IPS-18c (cell line): ENCODE measurements at regions not wholly inside any gene's neighbourhood (a gene's known extent, or its start where the extent isn't known, plus 50 kb on each side); places are given as distances from the start of the nearest gene placed in this dataset.
"Not testable (repeated sequence)": the region's sequence is repeated elsewhere in the genome, so short reads cannot be mapped to it uniquely, and the experiment has no call there.

Experiments used
- H3K4me3 ChIP-seq: 2 replicates; pipeline ENCODE4 v1.7.0; 2013; ENCODE audit warnings: low read depth, mild to moderate bottlenecking, low read length, moderate library complexity; ENCODE audit not compliant: insufficient read depth
- H3K9me3 ChIP-seq: one replicate; pipeline ENCODE4 v1.6.1; 2013; ENCODE audit warnings: mild to moderate bottlenecking, low read length, moderate library complexity; ENCODE audit not compliant: control insufficient read depth, insufficient read depth

DNA sequence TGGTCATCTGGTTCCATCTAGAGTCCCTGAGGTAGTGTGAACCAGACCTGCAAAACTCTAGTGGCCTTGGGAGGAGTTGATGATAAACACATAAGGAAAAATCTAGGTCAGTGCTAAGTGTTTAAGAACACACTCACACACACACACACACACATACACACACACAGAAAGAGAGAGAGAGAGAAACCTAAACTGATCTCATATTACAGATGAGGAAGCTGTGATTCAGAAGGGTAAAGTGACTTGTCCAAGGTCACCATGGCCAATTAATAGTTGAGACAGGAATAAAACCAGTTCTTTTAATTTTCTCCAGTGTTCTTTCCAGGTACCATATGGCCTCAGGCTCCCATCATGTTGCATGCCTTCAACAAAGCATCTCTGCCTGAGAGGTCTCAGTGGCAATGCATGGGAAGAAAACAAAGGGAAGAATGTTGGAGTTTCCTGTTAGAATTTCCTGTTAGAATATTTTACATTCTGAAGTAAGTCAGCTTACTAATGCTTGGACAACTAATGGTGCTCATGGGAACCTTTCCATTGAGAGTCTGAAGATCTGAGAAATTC is 77.3 kb upstream of the TSPAN2 start:
- no peak overlapping the region for H3K4me3 ChIP-seq

GRCh38 chr1:115165776-115166175 is 76.5 kb upstream of the TSPAN2 start:
- Histone ChIP-seq H3K9me3 (no peaks in the 10 kb centered on the region), H3K4me3 (no peak overlapping the region)

More for the DNA sequence above, 77.3 kb upstream of the TSPAN2 start:
- H3K9me3 ChIP-seq: no peaks in the 10 kb centered on the region

DNA sequence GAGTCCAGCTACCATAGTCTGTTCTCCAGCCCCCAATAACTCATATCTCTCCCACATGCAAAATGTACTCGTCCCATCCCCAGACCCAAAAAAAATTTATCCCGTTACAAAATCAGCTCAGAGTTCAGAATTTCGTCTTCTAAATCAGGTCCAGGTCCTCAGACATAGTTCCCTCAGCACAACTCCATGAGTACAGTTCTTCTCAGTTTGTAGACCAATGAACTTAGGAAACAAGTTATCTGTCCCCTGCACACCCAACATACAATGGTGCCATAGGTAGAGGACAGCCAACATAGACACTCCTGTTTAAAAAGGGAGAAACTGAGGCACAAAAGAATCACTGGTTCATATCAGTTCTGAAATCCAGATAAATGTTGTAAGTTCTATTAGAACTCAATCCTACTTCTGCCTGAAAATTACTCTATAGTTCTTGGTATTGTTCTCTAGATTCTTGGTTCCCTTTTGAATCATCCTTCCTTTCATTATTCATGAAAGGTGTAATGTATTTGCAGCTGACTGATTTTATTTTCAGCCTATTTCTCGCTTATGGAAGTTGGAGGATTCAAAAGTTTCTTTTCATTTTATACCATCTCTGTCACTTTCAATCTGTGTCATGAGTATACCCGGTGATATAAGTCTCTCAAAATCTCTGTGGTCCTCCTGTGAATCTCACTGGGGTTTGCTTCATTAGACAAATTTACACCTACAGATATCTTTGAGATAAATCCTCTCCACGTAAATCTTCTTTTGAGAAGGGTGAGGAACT is 75.8 kb upstream of the TSPAN2 start:
- Histone ChIP-seq H3K9me3 (no peaks in the 10 kb centered on the region), H3K4me3 (no peak overlapping the region)

DNA sequence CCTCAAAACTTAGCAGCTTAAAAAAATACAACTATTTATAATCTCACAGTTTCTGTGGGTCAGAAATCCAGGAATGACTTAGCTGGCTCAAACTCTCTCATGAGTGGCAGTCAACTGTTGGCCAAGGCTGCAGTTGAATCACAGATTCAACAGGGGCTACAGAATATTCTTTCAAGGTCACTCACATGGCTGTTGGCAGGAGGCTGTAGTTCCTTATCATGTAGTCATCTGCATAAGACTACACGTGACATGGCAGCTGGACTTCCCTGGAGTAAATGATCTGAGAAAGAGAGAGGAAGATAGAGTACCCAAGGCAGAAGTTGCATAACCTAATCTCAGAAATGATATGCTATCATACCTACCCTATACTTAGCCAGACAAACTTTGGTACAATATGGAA is 75.2 kb upstream of the TSPAN2 start:
- Histone ChIP-seq H3K9me3 (no peaks in the 10 kb centered on the region), H3K4me3 (no peak overlapping the region)

GRCh38 chr1:115160728-115161127 is 71.4 kb upstream of the TSPAN2 start:
- H3K4me3 ChIP-seq: no peak overlapping the region
- no peaks in the 10 kb centered on the region for H3K9me3 ChIP-seq

- H3K4me3 ChIP-seq: no peak overlapping the region
- H3K9me3 ChIP-seq: no peaks in the 10 kb centered on the region
These were observed 70.7 kb upstream of the TSPAN2 start for GRCh38 chr1:115159958-115160357.

GRCh38 chr1:115158181-115158580 is 68.9 kb upstream of the TSPAN2 start:
- H3K9me3 ChIP-seq: no peaks in the 10 kb centered on the region
- no peak overlapping the region for H3K4me3 ChIP-seq

DNA sequence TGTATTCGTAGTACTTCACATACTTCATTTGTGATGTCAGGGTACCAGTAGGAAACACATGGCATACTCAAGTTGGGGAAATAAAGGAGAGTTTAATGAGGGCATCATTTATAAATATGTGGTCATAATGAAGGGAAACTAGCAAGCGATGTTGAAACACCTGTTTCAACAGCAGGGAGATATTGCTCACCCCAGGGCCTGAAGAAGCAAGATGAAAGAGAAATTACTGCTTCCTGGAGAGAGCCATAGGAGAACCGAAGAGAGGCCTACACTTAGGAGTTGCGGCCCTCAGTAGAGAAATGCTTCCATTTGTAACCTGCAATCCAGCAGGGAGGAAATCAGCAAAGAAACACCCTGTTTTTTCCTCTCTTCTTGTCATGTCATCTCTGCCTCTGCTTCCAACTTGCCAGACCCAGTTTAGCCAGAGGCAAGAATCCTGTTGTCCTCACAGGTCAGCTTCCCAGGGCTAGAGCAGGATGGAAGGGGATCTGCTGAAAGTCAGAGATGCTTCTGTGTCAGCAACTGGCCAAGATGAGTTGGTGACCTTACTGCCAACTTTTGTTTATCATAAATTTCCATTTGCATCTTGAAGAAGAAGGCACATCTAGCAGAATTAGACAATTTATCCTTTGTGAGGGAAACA is 67.6 kb upstream of the TSPAN2 start:
- H3K4me3 ChIP-seq: no peak overlapping the region
- H3K9me3 ChIP-seq: no peaks in the 10 kb centered on the region

DNA sequence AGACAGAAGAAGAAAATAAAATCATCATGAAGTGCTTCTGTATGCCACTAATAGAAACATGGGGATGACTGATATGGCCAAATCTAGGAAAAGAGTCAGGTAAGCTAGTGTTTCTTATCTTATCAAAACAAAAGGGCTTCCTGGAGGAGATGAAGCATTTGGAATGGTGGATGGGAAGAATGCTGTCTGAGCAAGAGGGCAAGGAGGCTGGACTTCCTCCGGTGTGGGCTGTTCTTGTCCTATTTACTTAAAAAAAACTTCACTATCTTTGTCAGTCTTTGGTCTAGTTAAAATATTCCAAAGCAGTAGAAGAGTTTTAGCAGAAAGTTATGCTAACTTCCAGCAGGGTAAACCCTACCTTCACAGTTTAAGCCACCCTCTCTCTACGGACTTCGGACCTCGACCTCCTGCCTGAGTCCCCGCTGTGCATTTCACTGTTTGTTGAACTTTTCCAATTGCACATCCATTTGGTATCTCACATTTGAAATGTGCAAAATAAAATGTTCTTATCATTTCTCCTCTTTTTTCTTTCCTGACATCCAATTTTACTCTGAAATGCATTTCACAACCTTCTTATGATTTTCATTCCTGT is 64.8 kb upstream of the TSPAN2 start:
- no peak overlapping the region for H3K4me3 ChIP-seq
- no peaks in the 10 kb centered on the region for H3K9me3 ChIP-seq

- H3K9me3 ChIP-seq: not testable (repeated sequence)
- H3K4me3 ChIP-seq: peak overlapping the region; percentile 30; the same call in 1 of the 2 replicates
These were observed 58.6 kb upstream of the TSPAN2 start for GRCh38 chr1:115147928-115148327.

DNA sequence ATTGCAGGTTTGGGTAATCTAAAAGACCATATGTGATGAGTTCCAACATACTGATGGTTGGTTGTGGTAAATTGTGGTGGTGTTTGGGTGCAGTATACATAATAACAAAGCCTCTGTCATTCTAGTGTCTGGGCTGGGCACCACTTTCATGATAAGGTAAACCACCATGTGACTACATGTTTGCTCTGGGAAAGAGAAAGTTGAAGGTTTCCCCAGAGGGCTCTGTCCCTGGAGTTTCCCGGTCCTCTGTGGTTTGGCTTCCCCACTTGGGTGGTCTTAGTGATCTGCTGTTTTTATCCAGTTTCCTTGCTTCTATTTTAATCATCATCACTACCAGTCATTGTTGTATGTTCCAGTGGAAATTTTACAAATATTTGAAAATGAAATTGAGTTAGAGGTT is 55.9 kb upstream of the TSPAN2 start:
- no peaks in the 10 kb centered on the region for H3K9me3 ChIP-seq
- no peak overlapping the region for H3K4me3 ChIP-seq

DNA sequence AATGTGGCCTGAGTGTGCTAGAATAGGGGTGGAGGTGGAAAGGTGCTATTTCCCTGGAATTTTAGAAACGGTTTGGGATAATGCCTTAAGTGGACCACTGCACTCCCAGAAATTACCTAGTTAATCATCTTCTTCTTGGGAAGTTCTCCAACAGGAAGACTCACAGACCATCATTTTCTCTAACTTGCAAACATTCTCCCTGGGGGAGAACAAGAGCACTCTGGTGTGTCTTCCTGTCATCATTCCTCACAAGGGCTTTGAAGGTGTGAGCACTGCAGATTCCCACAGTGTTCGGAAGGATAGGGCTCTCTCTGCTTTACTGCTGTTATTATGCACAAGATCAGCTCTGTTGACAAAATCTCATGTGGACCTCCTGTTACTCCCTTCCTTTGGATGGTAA is 54.9 kb upstream of the TSPAN2 start:
- Histone ChIP-seq H3K4me3 (no peak overlapping the region), H3K9me3 (no peaks in the 10 kb centered on the region)

- no peak overlapping the region for H3K4me3 ChIP-seq
- no peaks in the 10 kb centered on the region for H3K9me3 ChIP-seq
These were observed 53.3 kb upstream of the TSPAN2 start for GRCh38 chr1:115142616-115143015.

GRCh38 chr1:115141145-115141454 is 51.8 kb upstream of the TSPAN2 start:
- no peaks in the 10 kb centered on the region for H3K9me3 ChIP-seq
- H3K4me3 ChIP-seq: no peak overlapping the region

- Histone ChIP-seq H3K4me3 (no peak overlapping the region), H3K9me3 (no peaks in the 10 kb centered on the region)
These were observed 51.3 kb upstream of the TSPAN2 start for GRCh38 chr1:115140442-115141144.

DNA sequence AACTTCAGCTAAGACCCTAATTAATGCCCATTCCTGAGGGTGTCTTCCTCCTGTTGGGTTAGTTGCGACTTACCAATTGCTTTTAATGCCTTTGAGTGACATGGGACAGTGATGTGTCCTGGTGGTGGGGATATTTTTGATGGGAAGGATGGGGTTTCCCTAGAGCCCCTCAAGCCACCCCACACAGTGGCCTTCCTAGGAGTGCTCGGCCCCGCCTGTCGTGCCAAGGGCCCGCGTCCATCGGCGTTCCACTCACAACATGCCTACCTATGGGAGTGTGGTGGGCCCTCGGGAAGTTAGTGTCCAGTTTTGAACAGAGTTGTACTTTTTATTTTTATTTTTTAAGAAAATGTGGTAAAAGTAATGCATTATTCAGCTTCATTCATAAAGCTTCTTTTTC is 50.1 kb upstream of the TSPAN2 start:
- Histone ChIP-seq H3K4me3 (no peak overlapping the region), H3K9me3 (no peaks in the 10 kb centered on the region)
